ENCODE measurements at regions not wholly inside any gene's neighbourhood (a gene's known extent, or its start where the extent isn't known, plus 50 kb on each side); places are given as distances from the start of the nearest gene placed in this dataset.

GRCh38 chr3:156005736-156006135 lies 114.6 kb upstream of the KCNAB1 start:
- H3K27me3 ChIP-seq (ENCODE audit: control insufficient read depth in 2 of 2, insufficient read depth in 2 of 2, low read length in 2 of 2), result peaks cover 0 to 4% of the 10 kb centered on the region in 2 experiments
- no TSS peak for BruUV-seq (replicated peaks)

More at GRCh38 chr3:156005736-156006135, 114.6 kb upstream of the KCNAB1 start:
- POLR2A ChIA-PET, result no interaction called here
- no peak for DNase-seq (ENCODE audit: low read depth, low spot score)
- Histone ChIP-seq H3K9me1 (replicated peaks; ENCODE audit: control insufficient read depth, extremely low read depth, insufficient read depth, low read length) (no peaks in the 10 kb centered on the region), H3K4me2 (ENCODE audit: insufficient read depth, low read length) (no peak overlapping the region), H4K20me1 (replicated peaks; ENCODE audit: control insufficient read depth, extremely low read depth, insufficient read depth, low read length) (no peaks in the 10 kb centered on the region), H3K79me2 (ENCODE audit: control insufficient read depth, insufficient read depth, low read length) (no peaks in the 10 kb centered on the region), H3K9ac (replicated peaks; ENCODE audit: extremely low read depth, insufficient read depth, low read length) (no peak overlapping the region), H3K4me1 (ENCODE audit: control insufficient read depth, extremely low read depth, insufficient read depth, low read length) (no peaks in the 10 kb centered on the region), H3K27ac (ENCODE audit: insufficient read depth, low read depth, low read length) (no peak overlapping the region), H3K9me3 (replicated peaks; ENCODE audit: control insufficient read depth, insufficient read depth, low read length) (no peaks in the 10 kb centered on the region), H3K36me3 (ENCODE audit: control insufficient read depth in 2 of 2, extremely low read depth in 1 of 2, insufficient read depth in 2 of 2, low read length in 2 of 2) (no peaks in the 10 kb centered on the region), H3K4me3 (replicated peaks in 1 of 3; ENCODE audit: insufficient read depth in 1 of 3, low read depth in 1 of 3, low read length in 3 of 3) (no peak overlapping the region), H2AFZ (ENCODE audit: low read depth, low read length) (no peak overlapping the region)
- dilution Hi-C loops (cut with MboI; ENCODE audit: extremely low pct_ligation_motif_present, low sequenced_read_pairs) (no loop called here), intact Hi-C loops (cut with micrococcal nuclease) (no loop called here)
- no peak for TF ChIP-seq MAX (IDR thresholded peaks at IDR 0.05; ENCODE audit: insufficient read depth, insufficient read length)
- TF ChIP-seq GATA2 (IDR thresholded peaks at IDR 0.05; ENCODE audit: insufficient read depth, insufficient read length, low read depth, low read length), result no peak
- no peak for TF ChIP-seq MYC (IDR thresholded peaks at IDR 0.05; ENCODE audit: low read depth, low read length)
- no peak for TF ChIP-seq JUN (IDR thresholded peaks at IDR 0.05; ENCODE audit: borderline replicate concordance, insufficient read depth, insufficient read length, low read depth)
- TF ChIP-seq FOS (IDR thresholded peaks at IDR 0.05; ENCODE audit: borderline replicate concordance, insufficient read depth, low read length), result no peak
- TF ChIP-seq EZH2 (IDR thresholded peaks at IDR 0.05; ENCODE audit: borderline replicate concordance, low read depth, low read length, severe bottlenecking), result no peak
- TF ChIP-seq POLR2AphosphoS5 (IDR thresholded peaks at IDR 0.05; ENCODE audit: insufficient read depth, low read depth, low read length), result no peak
- TF ChIP-seq POLR2A (IDR thresholded peaks at IDR 0.05; ENCODE audit: low read depth, low read length), result no peak
- no peak for TF ChIP-seq CTCF (IDR thresholded peaks at IDR 0.05; ENCODE audit: extremely low read depth in 1 of 2, insufficient read depth in 1 of 2, low read depth in 1 of 2, low read length in 2 of 2)
- CTCF ChIA-PET, result interaction anchor here (1.4 to 2.1 kb wide), 3 partner anchors 10 to 1131 kb away, joined by 3 to 7 read pairs (median 6); no protein-coding TSS in a partner anchor
- no peak for FAIRE-seq

Measured in endothelial cell of umbilical vein (primary cell).